ENCODE measurements at regions not wholly inside any gene's neighbourhood (a gene's known extent, or its start where the extent isn't known, plus 50 kb on each side); places are given as distances from the start of the nearest gene placed in this dataset.

DNA sequence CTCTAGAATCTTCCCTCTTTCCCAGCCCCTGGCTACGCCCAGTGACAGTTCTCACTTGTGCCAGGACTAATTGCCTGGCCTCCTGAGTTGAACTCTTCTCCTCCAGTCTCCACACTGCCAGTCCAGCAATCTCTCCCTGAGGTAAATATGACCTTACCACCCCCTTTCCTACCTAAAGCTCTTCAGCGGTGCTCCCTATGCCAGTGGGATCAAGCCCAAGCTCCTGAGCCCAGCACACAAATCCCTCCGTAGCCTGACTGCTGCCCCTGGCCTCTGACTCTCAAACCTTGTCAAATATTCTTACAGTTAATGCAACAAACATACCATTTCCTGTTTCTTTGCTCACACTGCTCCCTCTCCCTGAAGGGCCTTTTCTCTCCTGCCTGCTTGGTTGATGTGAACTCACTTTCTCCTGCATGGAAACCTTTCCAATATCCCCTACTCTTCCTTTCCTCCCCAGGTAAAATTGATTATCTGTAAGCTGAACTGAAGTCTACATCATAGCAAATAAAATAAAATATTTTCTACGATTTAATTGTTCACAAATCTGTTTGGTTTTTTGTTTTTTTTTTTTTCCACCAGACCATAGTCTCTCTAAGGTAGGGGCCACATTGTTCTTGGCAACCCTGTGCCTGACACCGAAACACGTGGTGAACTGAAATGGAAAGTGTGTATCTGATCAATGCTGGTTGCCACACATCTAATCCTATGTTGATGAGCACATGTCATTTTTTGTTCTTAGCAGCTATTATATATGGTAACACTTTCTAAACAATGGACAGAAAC lies 147.5 kb downstream of the SLC38A6 start:
- H3K27ac Mint-ChIP-seq: no peak overlapping the region
- no peaks in the 10 kb centered on the region for H3K9me3 ChIP-seq (ENCODE audit: control insufficient read depth, insufficient read depth, low read length)
- no peak overlapping the region for H3K27ac ChIP-seq (ENCODE audit: low read length)
- no peak overlapping the region for H3K4me3 Mint-ChIP-seq
- no peak for DNase-seq
- TF ChIP-seq, protein P1, sequence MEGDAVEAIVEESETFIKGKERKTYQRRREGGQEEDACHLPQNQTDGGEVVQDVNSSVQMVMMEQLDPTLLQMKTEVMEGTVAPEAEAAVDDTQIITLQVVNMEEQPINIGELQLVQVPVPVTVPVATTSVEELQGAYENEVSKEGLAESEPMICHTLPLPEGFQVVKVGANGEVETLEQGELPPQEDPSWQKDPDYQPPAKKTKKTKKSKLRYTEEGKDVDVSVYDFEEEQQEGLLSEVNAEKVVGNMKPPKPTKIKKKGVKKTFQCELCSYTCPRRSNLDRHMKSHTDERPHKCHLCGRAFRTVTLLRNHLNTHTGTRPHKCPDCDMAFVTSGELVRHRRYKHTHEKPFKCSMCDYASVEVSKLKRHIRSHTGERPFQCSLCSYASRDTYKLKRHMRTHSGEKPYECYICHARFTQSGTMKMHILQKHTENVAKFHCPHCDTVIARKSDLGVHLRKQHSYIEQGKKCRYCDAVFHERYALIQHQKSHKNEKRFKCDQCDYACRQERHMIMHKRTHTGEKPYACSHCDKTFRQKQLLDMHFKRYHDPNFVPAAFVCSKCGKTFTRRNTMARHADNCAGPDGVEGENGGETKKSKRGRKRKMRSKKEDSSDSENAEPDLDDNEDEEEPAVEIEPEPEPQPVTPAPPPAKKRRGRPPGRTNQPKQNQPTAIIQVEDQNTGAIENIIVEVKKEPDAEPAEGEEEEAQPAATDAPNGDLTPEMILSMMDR (IDR thresholded peaks at IDR 0.05): no peak
- no peaks in the 10 kb centered on the region for H3K36me3 Mint-ChIP-seq
- no peaks in the 10 kb centered on the region for H3K4me1 Mint-ChIP-seq
- no peaks in the 10 kb centered on the region for H3K36me3 ChIP-seq (ENCODE audit: control insufficient read depth, insufficient read depth, low read length)
- H3K4me3 ChIP-seq (ENCODE audit: low read length): no peak overlapping the region
- H3K4me1 ChIP-seq (ENCODE audit: control insufficient read depth, insufficient read depth, low read length): no peaks in the 10 kb centered on the region
- intact Hi-C loops (cut with micrococcal nuclease): no loop called here
- WGBS (ENCODE audit: insufficient coverage): 84% methylated on average over 6 of the region's 6 CpGs
- no peaks in the 10 kb centered on the region for H3K9me3 Mint-ChIP-seq
- no peak for ATAC-seq
- no peaks in the 10 kb centered on the region for H3K27me3 ChIP-seq (ENCODE audit: control insufficient read depth, insufficient read depth, low read length)
- peaks cover 3 to 5% of the 10 kb centered on the region in 2 donors for H3K27me3 Mint-ChIP-seq (ENCODE audit: low read depth in 2 of 2)

DNA sequence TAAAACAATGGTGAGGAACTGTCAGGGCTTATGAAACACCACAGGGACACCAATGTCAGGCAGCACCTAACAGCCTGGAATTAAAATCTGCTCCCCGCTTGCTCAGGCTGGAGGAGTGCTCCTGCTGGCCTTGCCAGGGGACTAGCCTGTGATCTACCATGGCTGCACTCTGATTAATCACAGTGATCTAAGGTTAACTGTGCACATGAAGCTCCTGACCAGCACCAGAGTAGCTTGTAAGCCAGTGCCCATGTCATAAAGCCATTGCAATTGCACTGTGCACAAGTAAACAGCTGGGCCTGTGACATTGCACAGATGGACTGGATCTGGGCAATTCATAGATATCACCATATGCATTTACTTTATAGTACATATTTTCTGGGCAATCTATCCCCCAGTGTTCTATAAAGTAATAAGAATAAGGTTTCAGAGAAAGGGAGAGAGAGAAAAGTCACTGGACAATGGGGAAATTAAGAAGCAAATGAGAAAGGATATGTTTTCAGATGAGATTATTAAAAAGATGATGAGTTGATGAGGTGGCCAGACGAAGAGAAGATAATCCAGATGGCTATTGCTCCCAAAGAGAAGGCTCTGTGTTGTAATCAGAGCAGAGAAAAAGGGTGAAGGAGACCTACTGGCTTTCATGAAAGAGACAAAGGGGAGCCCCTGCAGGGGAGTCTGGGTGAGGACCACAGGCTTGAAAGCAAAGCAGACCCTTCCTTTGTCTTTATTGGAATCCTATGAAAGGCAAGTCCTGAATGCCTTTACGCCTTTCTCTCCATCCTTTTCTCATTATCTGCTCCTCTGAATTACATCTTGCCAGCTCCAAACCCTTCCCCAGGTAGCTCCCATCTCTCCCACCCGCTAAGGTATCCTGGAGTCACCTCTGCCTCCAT lies 145.8 kb downstream of the SLC38A6 start:
- H3K36me3 Mint-ChIP-seq: no peaks in the 10 kb centered on the region
- intact Hi-C loops (cut with micrococcal nuclease): no loop called here
- H3K4me3 Mint-ChIP-seq: no peak overlapping the region
- WGBS (ENCODE audit: insufficient coverage): 93% methylated on average over 4 of the region's 4 CpGs
- no peaks in the 10 kb centered on the region for H3K4me1 Mint-ChIP-seq
- H3K4me1 ChIP-seq (ENCODE audit: control insufficient read depth, insufficient read depth, low read length): no peaks in the 10 kb centered on the region
- TF ChIP-seq, protein P1 (IDR thresholded peaks at IDR 0.05): no peak
- no peaks in the 10 kb centered on the region for H3K27me3 ChIP-seq (ENCODE audit: control insufficient read depth, insufficient read depth, low read length)
- no peak overlapping the region for H3K4me3 ChIP-seq (ENCODE audit: low read length)
- no peak overlapping the region for H3K27ac ChIP-seq (ENCODE audit: low read length)
- H3K27ac Mint-ChIP-seq: no peak overlapping the region
- no peaks in the 10 kb centered on the region for H3K36me3 ChIP-seq (ENCODE audit: control insufficient read depth, insufficient read depth, low read length)
- DNase-seq (no peak), ATAC-seq (no peak)
- peaks cover 3 to 7% of the 10 kb centered on the region in 2 donors for H3K27me3 Mint-ChIP-seq (ENCODE audit: low read depth in 2 of 2)
- H3K9me3 ChIP-seq (ENCODE audit: control insufficient read depth, insufficient read depth, low read length): no peaks in the 10 kb centered on the region
- H3K9me3 Mint-ChIP-seq: no peaks in the 10 kb centered on the region

DNA sequence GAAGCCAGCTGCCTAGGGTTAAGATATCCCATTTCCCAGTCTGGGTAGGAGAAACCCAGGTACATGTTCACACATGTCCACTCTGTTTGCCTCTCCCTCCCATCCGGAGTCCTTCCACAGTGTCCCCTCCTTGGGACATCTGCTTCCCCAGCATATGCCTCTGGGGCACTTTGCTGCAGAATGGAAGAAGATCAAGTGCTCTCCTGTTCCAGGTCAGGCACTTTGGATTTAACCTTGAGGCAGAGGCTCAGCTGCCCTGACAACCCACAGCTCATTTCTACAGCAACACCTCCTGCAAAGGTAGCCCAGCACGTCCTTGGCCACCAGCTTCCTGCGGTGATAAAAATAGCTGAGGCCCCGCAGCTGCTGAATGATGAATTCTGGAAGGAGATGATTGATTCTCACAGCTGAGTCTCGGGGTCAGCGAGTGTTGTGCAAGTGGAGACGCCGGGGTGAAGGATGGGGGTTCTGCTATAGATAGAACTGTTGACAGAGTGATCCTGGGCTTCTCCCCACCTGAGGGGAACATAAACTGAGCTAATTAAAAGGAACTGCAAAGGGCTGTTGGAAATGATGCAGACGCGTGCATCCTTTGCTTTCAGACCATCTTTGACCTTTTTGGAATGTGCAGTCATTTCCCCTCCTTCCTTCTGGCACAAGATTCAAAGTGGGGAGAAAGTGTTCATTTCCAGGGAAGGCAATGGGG lies 145.0 kb downstream of the SLC38A6 start:
- H3K27me3 Mint-ChIP-seq (ENCODE audit: low read depth in 2 of 2): peaks cover 3 to 7% of the 10 kb centered on the region in 2 donors
- no peaks in the 10 kb centered on the region for H3K9me3 Mint-ChIP-seq
- ATAC-seq (no peak), DNase-seq (no peak)
- H3K9me3 ChIP-seq (ENCODE audit: control insufficient read depth, insufficient read depth, low read length): no peaks in the 10 kb centered on the region
- no peak overlapping the region for H3K27ac Mint-ChIP-seq
- H3K27ac ChIP-seq (ENCODE audit: low read length): no peak overlapping the region
- no peaks in the 10 kb centered on the region for H3K36me3 Mint-ChIP-seq
- no peaks in the 10 kb centered on the region for H3K4me1 ChIP-seq (ENCODE audit: control insufficient read depth, insufficient read depth, low read length)
- H3K27me3 ChIP-seq (ENCODE audit: control insufficient read depth, insufficient read depth, low read length): no peaks in the 10 kb centered on the region
- intact Hi-C loops (cut with micrococcal nuclease): no loop called here
- no peak overlapping the region for H3K4me3 Mint-ChIP-seq
- no peak overlapping the region for H3K4me3 ChIP-seq (ENCODE audit: low read length)
- H3K36me3 ChIP-seq (ENCODE audit: control insufficient read depth, insufficient read depth, low read length): no peaks in the 10 kb centered on the region
- TF ChIP-seq, protein P1 (IDR thresholded peaks at IDR 0.05): no peak
- WGBS (ENCODE audit: insufficient coverage): 19% methylated on average over 10 of the region's 10 CpGs
- no peaks in the 10 kb centered on the region for H3K4me1 Mint-ChIP-seq
